ENCODE measurements at regions not wholly inside any gene's neighbourhood (a gene's known extent, or its start where the extent isn't known, plus 50 kb on each side); places are given as distances from the start of the nearest gene placed in this dataset.

GRCh38 chr18:52001106-52001505 lies 338.9 kb upstream of the DCC start:
- H3K4me1 ChIP-seq = no peaks in the 10 kb centered on the region
- no peaks in the 10 kb centered on the region for H3K36me3 ChIP-seq (ENCODE audit: control insufficient read depth, insufficient read depth, low read length)
- no peaks in the 10 kb centered on the region for H3K9me3 ChIP-seq (ENCODE audit: control insufficient read depth, low read length)
- H3K4me2 ChIP-seq (ENCODE audit: low read length) = no peak overlapping the region
- H3K27ac ChIP-seq = no peak overlapping the region
- H2AFZ ChIP-seq = no peak overlapping the region
- no peaks in the 10 kb centered on the region for H3K79me2 ChIP-seq
- no peak overlapping the region for H3K4me3 ChIP-seq (ENCODE audit: low read depth, low read length)
- H3K27me3 ChIP-seq (ENCODE audit: control insufficient read depth, insufficient read depth, low read length) = no peaks in the 10 kb centered on the region
- TF ChIP-seq, protein P1, sequence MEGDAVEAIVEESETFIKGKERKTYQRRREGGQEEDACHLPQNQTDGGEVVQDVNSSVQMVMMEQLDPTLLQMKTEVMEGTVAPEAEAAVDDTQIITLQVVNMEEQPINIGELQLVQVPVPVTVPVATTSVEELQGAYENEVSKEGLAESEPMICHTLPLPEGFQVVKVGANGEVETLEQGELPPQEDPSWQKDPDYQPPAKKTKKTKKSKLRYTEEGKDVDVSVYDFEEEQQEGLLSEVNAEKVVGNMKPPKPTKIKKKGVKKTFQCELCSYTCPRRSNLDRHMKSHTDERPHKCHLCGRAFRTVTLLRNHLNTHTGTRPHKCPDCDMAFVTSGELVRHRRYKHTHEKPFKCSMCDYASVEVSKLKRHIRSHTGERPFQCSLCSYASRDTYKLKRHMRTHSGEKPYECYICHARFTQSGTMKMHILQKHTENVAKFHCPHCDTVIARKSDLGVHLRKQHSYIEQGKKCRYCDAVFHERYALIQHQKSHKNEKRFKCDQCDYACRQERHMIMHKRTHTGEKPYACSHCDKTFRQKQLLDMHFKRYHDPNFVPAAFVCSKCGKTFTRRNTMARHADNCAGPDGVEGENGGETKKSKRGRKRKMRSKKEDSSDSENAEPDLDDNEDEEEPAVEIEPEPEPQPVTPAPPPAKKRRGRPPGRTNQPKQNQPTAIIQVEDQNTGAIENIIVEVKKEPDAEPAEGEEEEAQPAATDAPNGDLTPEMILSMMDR (IDR thresholded peaks at IDR 0.05) = no peak
- no peak overlapping the region for H3K9ac ChIP-seq

GRCh38 chr18:52002600-52002999 lies 337.4 kb upstream of the DCC start:
- H3K79me2 ChIP-seq = no peaks in the 10 kb centered on the region
- no peaks in the 10 kb centered on the region for H3K36me3 ChIP-seq (ENCODE audit: control insufficient read depth, insufficient read depth, low read length)
- H3K4me3 ChIP-seq (ENCODE audit: low read depth, low read length) = no peak overlapping the region
- H3K4me1 ChIP-seq = no peaks in the 10 kb centered on the region
- H3K4me2 ChIP-seq (ENCODE audit: low read length) = no peak overlapping the region
- H3K9ac ChIP-seq = no peak overlapping the region
- H2AFZ ChIP-seq = no peak overlapping the region
- no peak overlapping the region for H3K27ac ChIP-seq
- no peaks in the 10 kb centered on the region for H3K27me3 ChIP-seq (ENCODE audit: control insufficient read depth, insufficient read depth, low read length)
- TF ChIP-seq, protein P1 (IDR thresholded peaks at IDR 0.05) = no peak
- H3K9me3 ChIP-seq (ENCODE audit: control insufficient read depth, low read length) = no peaks in the 10 kb centered on the region

DNA sequence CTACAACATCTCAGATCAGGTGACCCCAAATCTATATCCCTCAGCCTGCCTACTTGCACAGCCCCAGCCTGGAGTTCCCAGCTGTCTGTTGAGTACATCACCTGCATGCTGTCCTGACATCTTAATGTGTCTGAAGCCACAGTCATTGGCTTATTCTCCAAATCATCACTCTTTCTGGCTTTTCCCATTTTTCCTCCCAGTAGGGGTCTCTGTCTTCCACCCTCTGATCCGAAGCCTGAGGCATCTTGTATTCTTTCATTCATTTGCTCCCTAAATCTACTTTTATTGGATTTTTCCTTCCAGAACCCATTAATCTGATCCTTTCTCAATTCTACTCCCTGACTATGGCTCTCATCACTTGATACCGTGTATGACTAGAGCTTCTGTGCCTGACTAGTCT lies 332.9 kb upstream of the DCC start:
- Histone ChIP-seq H3K4me2 (ENCODE audit: low read length) (no peak overlapping the region), H3K9ac (no peak overlapping the region), H3K79me2 (no peaks in the 10 kb centered on the region), H3K27me3 (ENCODE audit: control insufficient read depth, insufficient read depth, low read length) (no peaks in the 10 kb centered on the region), H3K4me3 (ENCODE audit: low read depth, low read length) (no peak overlapping the region), H3K4me1 (no peaks in the 10 kb centered on the region), H2AFZ (no peak overlapping the region), H3K27ac (no peak overlapping the region), H3K9me3 (ENCODE audit: control insufficient read depth, low read length) (no peaks in the 10 kb centered on the region), H3K36me3 (ENCODE audit: control insufficient read depth, insufficient read depth, low read length) (no peaks in the 10 kb centered on the region)
- TF ChIP-seq, protein P1 (IDR thresholded peaks at IDR 0.05) = no peak

DNA sequence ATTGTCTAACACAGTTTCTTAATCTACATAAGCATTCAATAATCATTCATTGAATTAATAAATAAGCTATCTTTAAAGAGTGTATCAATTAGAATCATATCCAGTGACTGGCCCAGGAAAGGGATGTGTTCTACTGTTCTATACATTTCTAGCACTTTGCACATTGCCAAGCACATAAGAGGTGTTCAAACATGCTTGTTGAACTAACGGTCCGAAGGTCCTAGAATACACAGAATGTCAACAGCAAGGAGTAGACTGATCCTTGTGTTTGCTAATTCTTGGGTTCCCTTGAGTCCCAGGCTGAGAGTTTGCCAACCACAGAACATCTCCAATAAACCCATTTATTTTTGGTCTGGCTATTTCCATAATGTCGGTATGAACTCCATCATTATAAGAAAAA lies 331.7 kb upstream of the DCC start:
- Histone ChIP-seq H3K9me3 (ENCODE audit: control insufficient read depth, low read length) (no peaks in the 10 kb centered on the region), H3K4me1 (no peaks in the 10 kb centered on the region), H3K4me2 (ENCODE audit: low read length) (no peak overlapping the region), H3K27me3 (ENCODE audit: control insufficient read depth, insufficient read depth, low read length) (no peaks in the 10 kb centered on the region), H3K27ac (no peak overlapping the region), H3K36me3 (ENCODE audit: control insufficient read depth, insufficient read depth, low read length) (no peaks in the 10 kb centered on the region), H3K4me3 (ENCODE audit: low read depth, low read length) (no peak overlapping the region), H3K9ac (no peak overlapping the region), H2AFZ (no peak overlapping the region), H3K79me2 (no peaks in the 10 kb centered on the region)
- TF ChIP-seq, protein P1 (IDR thresholded peaks at IDR 0.05) = no peak

DNA sequence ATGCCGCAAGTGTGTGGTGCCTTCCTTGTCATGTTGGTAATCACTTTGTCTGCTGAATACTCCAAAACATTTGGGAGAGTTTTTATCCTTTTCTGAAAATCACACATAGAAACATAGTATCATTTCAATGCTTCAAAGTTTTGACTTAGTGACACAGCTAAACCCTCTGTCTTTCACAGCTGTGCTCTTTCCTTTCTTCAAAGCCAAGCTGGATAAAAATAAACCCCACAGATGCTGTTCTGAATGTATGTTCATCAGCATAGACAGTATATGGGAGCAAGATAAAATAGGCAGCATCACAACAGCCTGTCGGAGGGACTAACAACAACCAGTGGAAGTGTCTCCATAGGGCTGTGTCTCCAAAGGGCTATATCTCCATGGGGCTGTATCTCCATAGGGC lies 331.3 kb upstream of the DCC start:
- Histone ChIP-seq H3K27ac (no peak overlapping the region), H3K36me3 (ENCODE audit: control insufficient read depth, insufficient read depth, low read length) (no peaks in the 10 kb centered on the region), H3K4me1 (no peaks in the 10 kb centered on the region), H2AFZ (no peak overlapping the region), H3K4me2 (ENCODE audit: low read length) (no peak overlapping the region), H3K9me3 (ENCODE audit: control insufficient read depth, low read length) (no peaks in the 10 kb centered on the region), H3K4me3 (ENCODE audit: low read depth, low read length) (no peak overlapping the region), H3K27me3 (ENCODE audit: control insufficient read depth, insufficient read depth, low read length) (no peaks in the 10 kb centered on the region), H3K9ac (no peak overlapping the region), H3K79me2 (no peaks in the 10 kb centered on the region)
- TF ChIP-seq, protein P1 (IDR thresholded peaks at IDR 0.05) = no peak

Measured in parathyroid adenoma (tissue), 2 donors.